ENCODE measurements at regions not wholly inside any gene's neighbourhood (a gene's known extent, or its start where the extent isn't known, plus 50 kb on each side); places are given as distances from the start of the nearest gene placed in this dataset.

DNA sequence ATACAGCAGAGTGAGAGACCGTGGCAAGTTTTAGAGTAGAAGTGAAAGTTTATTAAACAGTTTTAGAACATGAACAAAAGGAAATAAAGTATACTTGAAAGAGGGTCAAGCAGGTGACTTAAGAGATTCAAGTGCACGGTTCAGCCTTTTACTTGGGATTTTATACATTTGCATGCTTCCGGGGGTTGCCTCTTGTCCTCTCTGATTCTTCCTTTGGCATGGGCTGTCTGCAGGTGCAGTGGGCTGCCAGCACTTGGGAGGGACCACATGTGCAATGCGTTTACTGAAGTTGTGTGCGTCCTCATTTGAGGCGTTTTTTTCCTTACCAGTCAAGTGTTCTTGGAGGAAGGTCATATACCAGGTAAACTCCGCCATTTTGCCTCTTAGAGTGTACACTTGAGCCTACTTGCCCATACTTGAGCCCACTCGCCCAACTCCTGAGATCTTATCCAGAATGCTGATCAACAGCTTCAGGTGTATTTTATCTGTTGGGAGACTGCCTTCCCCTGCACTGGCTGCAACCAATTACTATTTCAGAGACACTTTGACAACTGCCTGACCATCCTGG lies 195.2 kb downstream of the IRX5 start:
- no peak for DNase-seq

DNA sequence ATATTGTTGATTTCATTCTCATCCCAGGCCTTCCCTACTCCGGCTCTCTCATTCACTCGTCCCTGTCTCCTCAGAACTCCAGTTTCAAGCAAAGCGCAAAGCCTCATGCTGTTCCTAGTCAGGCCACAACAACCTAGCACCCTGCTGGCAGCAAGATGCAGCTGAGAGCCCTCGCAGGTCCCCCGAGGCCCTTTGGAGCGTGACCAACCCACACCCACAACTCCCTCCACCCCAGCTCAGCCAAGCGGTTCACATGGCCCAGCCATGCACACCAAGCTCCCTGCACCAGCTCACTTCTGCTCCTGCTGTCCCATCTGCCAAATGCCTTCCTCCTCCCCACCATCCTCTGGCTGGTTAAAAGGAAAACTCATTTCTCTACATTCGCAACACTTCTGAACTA lies 195.8 kb downstream of the IRX5 start:
- DNase-seq: no peak

DNA sequence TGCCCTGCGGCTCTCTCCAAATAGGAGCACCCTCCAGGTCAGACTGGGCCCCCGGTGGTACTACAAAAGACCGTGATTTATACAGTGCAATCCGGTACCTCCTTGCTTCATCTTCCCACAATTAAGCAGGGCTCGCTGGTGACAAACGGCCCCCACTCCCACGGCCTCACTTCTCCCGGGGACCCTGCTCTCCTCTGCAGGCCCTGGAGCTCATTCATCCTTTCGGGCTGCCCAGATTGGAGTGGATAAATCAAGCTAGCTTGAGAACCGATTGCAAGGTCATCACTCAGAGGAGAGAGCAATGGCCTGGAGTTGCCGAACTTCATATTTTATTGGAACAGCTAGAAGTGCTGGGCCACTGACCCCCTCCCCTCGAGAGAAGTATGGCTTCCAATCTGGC lies 193.5 kb upstream of the IRX6 start:
- no peak for DNase-seq

DNA sequence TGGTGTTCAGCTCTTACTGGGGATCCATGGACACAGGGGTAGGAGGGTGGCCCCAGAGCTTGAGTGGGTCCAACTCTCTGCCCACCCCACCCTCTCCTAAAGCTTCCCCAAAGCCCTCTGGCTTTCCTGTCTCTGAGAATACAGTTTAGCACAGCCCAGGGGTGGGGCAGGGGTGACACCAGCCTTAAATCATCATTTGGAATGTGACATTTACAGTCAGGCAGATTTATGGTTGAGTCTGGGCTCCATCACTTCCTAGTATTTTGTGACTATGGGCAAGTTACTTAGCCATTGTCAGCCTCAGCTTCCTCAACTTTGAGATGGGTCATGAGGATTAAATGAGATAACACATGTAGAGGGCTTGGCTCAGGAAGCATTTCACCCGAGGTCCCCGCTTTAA lies 193.1 kb upstream of the IRX6 start:
- no peak for DNase-seq

DNA sequence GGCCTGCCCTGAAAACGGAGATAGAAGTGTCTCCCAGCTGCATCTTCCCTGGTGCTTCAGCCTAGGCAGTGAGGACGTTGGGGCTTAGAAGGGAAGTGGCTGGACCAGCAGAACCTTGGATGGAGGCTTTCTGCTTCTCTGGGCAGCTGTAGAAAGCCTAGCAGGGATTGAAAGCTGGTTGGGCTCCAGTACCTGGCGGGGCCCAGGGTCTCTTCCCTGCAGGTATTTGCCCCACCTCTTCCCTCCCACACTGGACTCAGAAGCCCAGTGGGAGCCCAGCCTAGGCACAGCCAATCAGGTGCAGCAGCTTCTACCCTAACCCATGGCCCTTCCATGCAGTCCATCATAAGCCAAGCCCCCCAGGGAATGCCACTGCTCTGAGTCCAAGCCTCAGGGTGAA lies 190.3 kb upstream of the IRX6 start:
- DNase-seq: no peak

DNA sequence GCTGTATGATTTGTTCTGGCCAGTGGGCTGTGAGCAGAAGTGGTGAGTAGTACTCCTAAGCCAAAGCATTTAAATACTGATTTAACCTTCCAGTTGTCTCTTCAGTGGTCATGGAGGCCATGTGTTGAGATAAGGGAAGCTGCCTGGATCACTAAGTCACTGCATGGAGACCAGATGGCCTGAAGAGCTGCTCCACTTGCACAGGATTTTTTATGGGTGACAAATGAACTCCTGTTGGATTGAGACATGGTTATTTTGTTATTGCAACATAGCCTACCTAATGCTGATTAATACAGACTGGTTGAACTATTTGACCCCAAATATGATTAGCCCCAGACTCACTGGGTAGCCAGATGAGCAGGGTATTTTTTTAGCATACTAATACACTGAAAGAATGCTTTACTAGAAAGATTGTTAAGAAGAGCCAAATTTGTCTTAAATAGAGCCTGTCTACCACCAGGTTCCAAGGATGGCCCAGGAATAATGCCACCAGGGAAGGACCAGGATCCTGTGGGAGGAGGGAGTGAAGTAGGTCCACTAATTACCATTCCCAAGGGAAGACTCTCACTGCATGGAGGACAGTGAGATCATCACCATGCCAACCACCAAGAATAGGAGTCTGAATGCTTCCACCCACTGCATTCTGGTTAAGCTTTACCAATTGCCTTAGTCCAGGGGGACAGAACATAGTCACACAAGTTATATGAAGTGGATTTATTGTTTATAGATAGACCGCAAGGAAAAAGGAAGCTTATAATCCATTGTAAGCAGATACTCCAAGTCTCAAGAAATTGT lies 187.4 kb upstream of the IRX6 start:
- DNase-seq: no peak

DNA sequence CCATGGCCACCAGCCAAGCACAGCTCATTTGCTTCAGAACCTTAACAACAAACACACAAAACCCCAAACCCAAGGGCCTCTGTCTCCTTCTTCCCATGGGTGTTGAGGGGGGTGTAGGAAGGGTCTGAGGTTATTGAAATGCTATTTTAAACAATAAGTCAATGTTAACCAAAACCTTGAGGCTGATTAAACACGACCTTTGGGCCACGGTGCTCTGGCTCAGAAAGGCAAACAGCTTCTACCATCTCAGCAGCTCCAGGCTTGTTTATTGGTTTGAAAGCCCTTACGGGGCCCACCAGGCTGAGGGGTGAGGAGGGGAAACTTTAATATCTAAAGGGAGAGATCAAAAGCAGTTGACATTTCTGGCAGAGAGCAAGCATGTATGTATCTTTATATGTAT lies 185.7 kb upstream of the IRX6 start:
- no peak for DNase-seq

DNA sequence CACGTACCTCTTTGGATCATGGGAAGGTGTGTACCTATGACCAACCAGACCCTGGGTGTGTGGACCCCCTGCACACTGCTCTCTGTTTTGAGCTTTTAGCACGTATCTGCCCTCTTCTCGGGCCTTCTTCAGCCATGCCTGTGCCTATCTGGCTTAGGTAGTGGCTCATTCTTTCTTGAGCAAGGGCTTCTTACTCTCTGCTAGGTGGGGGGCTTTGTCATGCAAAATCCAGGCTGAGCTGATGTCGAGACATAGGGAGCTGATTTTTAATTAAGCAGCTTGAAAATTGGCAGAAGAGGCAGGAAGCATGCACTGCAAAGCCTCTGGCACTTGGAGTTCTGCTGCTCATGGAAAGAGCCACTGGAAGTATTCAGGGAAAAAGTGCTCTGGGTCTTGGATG lies 181.6 kb upstream of the IRX6 start:
- DNase-seq: no peak

DNA sequence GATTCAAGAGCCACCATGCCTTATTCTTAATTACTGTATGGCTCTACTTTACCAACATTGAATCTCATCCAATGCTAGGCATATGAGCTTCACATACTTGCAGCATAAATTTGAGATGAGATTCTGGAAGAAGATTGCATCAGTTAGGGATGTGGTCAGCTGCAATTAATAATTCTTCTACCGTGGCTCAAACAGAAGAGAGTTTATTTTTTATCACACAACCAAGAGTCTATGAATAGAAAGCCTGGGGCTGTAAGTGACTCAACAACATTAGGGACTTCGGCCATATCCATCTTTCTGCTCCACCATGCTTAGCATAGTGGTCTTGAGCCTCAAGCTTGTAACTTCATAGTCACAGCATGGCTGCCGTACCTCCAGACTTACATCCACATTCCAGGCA lies 179.4 kb upstream of the IRX6 start:
- no peak for DNase-seq

DNA sequence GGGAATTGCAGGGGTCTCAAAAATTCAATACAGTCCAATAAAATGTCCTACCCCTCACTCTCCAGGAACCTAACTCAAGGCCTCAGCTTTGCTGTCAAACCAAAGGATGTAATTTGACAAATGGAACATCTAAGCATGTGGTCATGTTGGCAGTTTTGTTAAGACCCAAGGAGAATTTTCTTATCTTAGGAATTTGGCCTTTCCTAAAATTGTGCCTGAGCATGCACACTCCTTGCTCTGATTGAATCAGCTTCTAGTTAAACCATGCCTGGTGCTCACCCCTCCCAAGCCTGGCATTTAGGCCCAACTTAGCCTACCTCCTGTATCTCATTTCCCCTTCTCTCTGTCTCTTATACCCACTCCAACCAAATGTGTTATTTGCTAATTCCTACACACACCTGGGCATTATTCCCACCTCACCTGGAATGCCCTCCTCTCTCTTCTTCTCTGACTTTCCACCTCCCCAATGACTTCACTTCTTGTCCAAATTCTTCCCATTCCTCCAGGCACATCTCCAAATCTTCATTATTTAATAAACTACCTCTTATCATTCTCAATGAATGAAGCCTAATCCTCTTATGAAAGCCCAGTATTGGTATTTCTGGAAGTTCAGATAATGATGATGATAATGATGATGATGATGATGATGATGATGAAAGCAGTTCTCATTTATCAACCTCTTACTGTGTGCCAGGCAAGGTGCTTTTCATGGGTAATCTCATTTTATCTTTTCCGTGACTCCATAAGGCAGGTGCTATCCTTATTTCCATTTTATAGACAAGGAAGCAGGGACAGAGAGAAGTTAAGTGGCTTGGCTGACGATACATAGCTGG lies 178.0 kb upstream of the IRX6 start:
- DNase-seq: no peak

DNA sequence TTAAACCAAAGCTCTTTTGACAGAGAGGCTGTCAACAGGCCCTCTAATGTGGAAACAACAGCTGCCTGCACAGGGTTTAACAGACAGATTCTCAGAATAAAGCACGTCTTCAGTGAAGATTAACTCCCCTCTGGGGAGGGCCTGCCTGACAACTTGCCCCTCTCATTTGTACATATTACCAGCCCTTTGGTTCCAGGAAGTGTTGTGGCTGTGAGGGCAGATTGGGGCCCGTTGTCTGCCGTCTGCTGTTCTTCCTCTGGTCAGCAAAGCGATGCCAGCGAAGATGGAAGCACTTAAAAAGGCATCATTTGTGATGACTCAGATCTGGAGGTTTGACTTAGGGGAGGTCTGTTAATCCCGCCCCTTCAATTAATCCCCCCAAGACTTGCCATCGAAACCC lies 177.0 kb upstream of the IRX6 start:
- DNase-seq: no peak

DNA sequence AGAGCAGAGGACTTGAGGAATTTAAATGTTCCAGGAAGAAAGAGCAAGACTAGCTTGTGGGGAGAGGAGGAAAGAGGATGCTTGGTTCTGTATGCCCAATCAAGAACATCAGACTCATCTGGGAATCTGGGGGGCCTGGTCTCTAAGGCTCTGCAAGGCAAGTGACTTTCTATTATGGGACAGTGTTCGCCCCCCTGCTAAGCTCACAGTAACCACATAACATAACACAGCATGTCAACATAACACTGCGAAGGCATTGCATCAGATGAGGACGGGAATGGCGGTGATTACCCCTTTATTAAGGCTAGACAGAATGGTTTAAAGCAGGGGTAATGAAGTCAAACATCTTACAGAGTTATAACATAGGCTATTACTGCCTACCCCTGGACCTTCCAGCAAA lies 176.6 kb upstream of the IRX6 start:
- no peak for DNase-seq

DNA sequence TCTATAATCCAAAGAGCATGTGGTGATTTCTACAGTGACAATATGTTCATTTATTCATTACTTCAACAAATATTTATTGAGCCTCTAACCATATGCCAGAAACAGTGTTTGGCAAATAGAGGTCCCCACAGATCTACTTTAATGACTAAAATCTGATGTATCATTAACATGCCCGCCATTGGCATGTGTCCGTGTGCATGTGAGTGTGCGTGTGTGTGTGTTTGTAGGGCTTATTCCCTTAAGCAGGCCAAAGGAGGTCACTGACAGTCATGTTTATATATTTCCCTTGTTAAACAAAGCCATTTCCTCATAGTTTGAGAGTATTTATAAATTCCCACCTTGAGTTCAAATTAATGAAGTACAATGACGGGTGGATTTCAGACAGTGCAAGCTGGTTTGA lies 174.4 kb upstream of the IRX6 start:
- no peak for DNase-seq

DNA sequence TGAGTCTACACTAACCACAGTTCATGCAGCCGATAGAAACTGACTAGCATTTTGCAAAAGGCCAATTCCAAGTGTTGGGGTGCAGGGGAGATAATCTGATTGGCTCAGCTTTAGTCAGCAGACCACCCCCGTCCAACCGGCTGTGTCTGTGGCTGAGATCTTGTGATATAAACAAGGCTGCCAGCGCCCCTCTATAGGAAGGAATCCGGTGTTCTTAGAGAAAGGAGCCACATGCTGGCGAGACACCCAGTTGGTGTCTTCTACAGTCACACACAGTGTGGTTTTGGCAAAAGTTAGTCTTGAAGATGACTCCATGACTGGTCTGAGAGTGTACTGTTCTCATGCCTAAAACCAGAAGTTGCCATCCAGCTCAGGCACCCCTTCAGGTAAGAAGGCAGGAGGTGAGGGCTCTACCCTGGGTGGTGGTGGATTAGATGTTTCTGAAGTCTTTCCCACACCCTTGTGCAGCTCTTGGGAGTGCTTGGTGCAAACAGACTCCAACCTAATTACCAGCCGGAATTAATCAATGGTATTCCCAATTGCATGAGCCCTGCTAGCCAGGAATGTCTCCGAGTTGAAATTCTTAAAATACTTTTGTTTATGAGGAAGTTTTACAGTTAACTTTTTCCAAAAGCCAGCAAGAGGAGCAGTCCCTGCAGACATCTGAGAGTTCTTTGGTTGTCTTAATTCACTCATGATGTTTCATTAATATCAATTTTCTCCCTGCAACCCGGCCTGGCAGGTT lies 172.3 kb upstream of the IRX6 start:
- no peak for DNase-seq

DNA sequence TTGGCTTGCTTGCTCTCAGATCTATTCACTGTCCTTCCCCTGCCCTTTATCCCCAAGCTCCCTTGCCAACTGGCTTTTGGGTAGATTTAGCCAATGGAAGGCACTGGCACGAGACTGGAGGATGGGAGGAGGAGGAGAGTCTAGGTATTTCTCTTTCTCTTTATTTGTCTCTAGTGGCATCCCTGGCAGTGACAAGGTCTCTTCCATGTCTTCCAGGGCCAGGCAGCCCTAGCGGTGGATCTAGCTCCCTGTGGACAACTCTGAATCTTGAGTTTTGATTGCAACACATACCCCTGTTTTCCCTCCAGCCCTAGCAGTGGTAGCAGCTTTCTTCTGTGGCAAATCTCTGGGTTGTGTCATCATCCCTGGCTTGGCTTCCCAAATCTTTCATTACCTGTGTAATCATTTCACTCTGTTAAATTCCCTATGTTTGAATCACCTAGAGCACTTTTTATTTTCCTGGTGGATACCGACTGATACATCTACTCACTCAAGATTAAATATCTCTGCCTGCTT lies 171.1 kb upstream of the IRX6 start:
- DNase-seq: no peak

DNA sequence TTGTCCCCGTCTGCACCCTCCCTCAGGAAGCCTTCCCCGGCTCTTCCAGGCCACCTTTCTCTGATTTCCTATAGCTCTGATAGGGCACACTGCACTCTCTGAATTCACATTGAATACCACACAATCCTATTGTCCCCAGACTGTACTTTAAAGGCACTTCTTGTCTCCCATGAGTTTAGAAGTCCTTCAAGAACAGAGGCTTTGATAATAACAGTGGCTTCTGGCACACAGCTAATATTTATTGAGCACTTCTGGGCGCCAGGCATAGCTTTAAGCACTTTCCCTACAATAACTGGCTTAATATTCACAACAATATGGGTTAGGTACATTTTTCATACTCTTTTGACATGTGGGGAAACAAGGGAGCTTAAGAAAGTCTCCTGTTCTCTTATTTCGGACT lies 169.7 kb upstream of the IRX6 start:
- no peak for DNase-seq

DNA sequence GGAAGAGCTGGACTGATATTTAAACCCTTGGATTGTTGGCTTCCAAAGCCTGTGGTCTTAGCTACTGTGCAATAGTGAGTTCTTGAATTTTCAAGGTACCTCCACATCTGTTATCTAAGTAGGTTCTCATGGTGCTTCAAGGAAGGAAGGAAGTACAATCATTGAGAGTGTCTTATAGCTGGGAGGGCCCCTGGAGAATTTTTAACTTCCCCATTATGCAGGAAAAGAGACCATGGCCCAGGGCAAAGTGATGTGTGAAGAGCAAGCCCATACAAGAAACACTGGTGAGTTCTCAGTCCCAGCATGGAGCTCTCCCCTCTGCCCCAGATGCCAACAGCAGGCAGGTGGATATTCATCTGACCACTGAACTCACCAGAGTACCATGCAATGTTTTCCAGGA lies 169.0 kb upstream of the IRX6 start:
- no peak for DNase-seq

DNA sequence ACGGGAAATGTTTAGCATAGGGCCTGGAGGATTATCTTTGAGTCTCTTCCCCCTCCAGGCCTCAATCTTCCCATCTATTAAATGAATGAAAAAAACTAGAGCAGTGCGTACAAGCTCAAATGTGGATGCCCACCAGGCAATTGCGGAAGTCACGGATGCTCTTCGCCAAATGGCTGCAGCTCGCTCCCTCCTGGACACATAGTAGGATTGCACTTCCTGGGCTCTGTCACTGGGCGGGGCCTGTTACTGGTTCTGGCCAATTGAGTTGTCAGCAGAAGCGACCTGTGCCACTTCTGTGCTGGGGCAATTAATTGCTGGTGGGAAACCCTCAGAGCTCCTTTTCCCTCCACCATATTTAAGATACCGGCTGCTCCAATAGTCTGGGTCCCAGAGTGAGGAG lies 168.2 kb upstream of the IRX6 start:
- DNase-seq: no peak

DNA sequence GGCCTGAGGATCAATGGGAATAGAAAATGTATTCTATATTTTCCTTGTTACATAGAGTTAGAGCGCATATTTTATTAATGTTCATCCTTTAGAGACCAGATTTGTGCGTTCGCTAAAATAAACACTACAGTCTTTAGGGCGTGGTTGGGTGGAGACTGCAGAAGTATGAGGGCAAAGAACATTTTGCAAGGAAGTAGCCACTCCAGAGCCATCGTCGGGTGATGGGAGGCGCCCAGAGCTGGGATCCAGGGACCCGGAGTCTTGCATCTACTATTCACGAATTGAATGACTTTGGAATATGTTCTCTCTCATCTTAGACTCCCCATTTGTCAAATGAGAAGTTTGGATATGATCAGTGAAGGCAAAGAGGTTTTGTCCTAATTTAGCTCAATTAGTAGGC lies 154.2 kb upstream of the IRX6 start:
- no peak for DNase-seq

DNA sequence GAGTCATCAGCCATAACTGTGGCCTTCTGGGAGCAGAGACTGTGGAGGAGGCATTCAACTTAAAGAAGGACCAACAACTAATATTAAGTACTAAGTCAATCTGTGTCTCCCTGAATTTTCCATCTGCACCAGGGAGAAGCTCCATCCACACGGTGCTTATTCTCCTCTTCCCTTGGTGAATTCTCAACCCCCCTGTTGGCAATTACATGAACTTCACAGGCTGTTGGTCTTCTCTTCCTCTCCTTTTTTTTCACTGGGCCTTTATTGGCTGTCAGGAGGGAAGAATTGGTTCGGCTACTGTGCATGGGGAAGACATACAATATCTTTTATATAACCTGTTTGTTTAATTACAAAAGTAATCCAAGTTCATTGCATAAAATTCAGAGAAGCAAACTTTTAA lies 152.8 kb upstream of the IRX6 start:
- no peak for DNase-seq

DNA sequence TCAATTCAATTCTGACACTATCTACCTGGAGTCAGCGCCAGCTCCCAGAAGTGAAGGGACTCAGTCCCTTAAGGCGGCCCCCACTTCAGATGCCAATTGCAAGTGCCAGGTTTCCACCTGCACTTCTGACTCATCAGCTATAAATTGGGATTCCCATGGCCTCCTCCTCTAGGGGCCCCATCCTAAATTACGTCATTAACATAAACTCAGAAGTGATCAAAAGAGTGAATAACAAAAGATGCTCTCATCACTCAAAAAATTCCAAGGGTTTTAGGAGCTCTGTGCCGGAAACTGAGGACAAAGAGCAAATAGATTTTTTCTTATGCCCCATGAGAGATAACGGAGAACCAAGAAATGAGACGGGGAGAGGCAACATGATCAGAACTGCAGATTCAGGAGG lies 148.6 kb upstream of the IRX6 start:
- no peak for DNase-seq

DNA sequence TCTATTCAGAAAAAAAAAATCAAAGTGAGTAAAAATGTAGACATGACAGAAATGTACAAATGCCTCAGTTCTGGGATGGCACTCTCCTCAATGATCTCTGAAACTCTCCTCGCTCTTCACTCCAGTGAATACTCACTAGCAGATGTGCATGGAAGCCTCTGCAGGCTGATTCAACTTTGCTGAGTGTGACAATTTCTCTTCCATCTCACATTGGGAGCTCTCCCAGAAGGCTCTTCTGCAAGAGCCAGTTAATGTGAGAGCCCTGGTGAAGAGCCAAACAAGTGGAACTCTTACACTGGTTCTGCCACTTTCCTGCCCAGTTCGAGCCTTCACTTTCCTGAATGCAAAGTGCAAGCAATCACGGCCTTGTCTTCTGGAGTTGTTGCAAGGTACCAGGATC lies 147.1 kb upstream of the IRX6 start:
- DNase-seq: no peak

DNA sequence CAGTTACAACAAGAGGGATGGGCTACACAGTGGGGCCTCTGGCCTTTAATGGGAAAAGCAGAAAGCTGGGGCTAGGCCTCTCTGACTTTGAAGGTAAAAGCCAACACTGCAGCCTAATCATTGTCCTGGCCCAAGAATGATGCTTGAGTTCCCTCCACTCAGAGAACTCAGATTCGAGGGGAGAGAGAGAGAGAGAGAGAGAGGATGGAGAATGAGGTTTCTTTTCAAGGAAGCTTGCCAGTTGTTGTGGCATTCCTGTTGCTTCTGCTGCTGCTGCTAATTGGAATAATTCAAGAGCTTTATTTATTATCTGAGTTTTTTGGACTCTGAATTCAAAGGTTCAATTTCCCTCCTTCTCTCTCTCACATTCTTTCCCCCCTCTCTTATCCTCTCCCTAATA lies 144.6 kb upstream of the IRX6 start:
- no peak for DNase-seq
